ENCODE measurements at regions not wholly inside any gene's neighbourhood (a gene's known extent, or its start where the extent isn't known, plus 50 kb on each side); places are given as distances from the start of the nearest gene placed in this dataset.

GRCh38 chrX:1748408-1748807, 133.5 kb downstream of the ASMT start:
- no peak overlapping the region for H3K9ac ChIP-seq (ENCODE audit: insufficient read depth, low read depth, low read length)
- H3K27ac ChIP-seq (ENCODE audit: extremely low read length, insufficient read depth, low read length): no peak overlapping the region
- no peak overlapping the region for H2AFZ ChIP-seq (ENCODE audit: low read length)
- in situ Hi-C loops (cut with HindIII; ENCODE audit: extremely low pct_ligation_motif_present, low pct_unique_long_range_greater_than_20kb) (no loop called here), intact Hi-C loops (cut with micrococcal nuclease; ENCODE audit: unreplicated experiment) (no loop called here)
- TF ChIP-seq ZNF12 (CRISPR knock-in tag; IDR thresholded peaks at IDR 0.05) (peak; percentile 92), HCFC1 (IDR thresholded peaks at IDR 0.05; ENCODE audit: low read depth, low read length) (no peak)
- ATAC-seq (no peak), DNase-seq (ENCODE audit: low spot score) (no peak), FAIRE-seq (no peak)
- no peak overlapping the region for H3K4me3 ChIP-seq (replicated peaks in 1 of 3; ENCODE audit: insufficient read depth in 1 of 3, low read depth in 2 of 3, low read length in 3 of 3)
- POLR2A ChIA-PET: no interaction called here
- CTCF ChIA-PET (ENCODE audit: low intra/inter-chr PET ratio, low total read pairs): no interaction called here
- H3K4me1 ChIP-seq (ENCODE audit: insufficient read depth, low read length): no peaks in the 10 kb centered on the region
- no peaks in the 10 kb centered on the region for H3K36me3 ChIP-seq (replicated peaks in 1 of 2; ENCODE audit: control insufficient read depth in 1 of 2, insufficient read depth in 2 of 2, low read length in 2 of 2)
- no peaks in the 10 kb centered on the region for H3K79me2 ChIP-seq (ENCODE audit: insufficient read depth, low read length)
- H3K9me3 ChIP-seq (ENCODE audit: low read length): no peaks in the 10 kb centered on the region
- no peaks in the 10 kb centered on the region for H4K20me1 ChIP-seq (ENCODE audit: insufficient read depth, low read length)
- WGBS (ENCODE audit: low lambda C conversion rate): 7% methylated on average over 3 of the region's 3 CpGs
- H3K27me3 ChIP-seq (ENCODE audit: control insufficient read depth in 1 of 2, insufficient read depth in 2 of 2, low read length in 2 of 2): peaks cover 0 to 20% of the 10 kb centered on the region in 2 experiments; a peak in 2 of 5 replicates
- no TSS peak for BruUV-seq (replicated peaks)
- no peak overlapping the region for H3K4me2 ChIP-seq (ENCODE audit: low read depth, low read length)

GRCh38 chrX:1749499-1749898, 134.6 kb downstream of the ASMT start:
- ChIA-PET POLR2A (no interaction called here), CTCF (ENCODE audit: low intra/inter-chr PET ratio, low total read pairs) (no interaction called here)
- Histone ChIP-seq H3K9ac (ENCODE audit: insufficient read depth, low read depth, low read length) (no peak overlapping the region), H4K20me1 (ENCODE audit: insufficient read depth, low read length) (no peaks in the 10 kb centered on the region), H3K4me2 (ENCODE audit: low read depth, low read length) (no peak overlapping the region), H3K27me3 (ENCODE audit: control insufficient read depth in 1 of 2, insufficient read depth in 2 of 2, low read length in 2 of 2) (peaks cover 0 to 24% of the 10 kb centered on the region in 2 experiments; a peak in 3 of 5 replicates), H3K36me3 (replicated peaks in 1 of 2; ENCODE audit: control insufficient read depth in 1 of 2, insufficient read depth in 2 of 2, low read length in 2 of 2) (no peaks in the 10 kb centered on the region), H3K27ac (ENCODE audit: extremely low read length, insufficient read depth, low read length) (no peak overlapping the region), H3K4me3 (replicated peaks in 1 of 3; ENCODE audit: insufficient read depth in 1 of 3, low read depth in 2 of 3, low read length in 3 of 3) (no peak overlapping the region), H2AFZ (ENCODE audit: low read length) (no peak overlapping the region), H3K79me2 (ENCODE audit: insufficient read depth, low read length) (no peaks in the 10 kb centered on the region), H3K9me3 (ENCODE audit: low read length) (no peaks in the 10 kb centered on the region), H3K4me1 (ENCODE audit: insufficient read depth, low read length) (no peaks in the 10 kb centered on the region)
- no TSS peak for BruUV-seq (replicated peaks)
- DNase-seq (ENCODE audit: low spot score): no peak
- intact Hi-C loops (cut with micrococcal nuclease; ENCODE audit: unreplicated experiment) (no loop called here), in situ Hi-C loops (cut with HindIII; ENCODE audit: extremely low pct_ligation_motif_present, low pct_unique_long_range_greater_than_20kb) (no loop called here)
- WGBS (ENCODE audit: low lambda C conversion rate): 43% methylated on average over 7 of the region's 7 CpGs
- FAIRE-seq: no peak
- ATAC-seq: no peak
- TF ChIP-seq STAG1 (CRISPR knock-in tag; IDR thresholded peaks at IDR 0.05): peak; percentile 17; the same call in 1 of the 2 replicates
- no peak for TF ChIP-seq HNF1A (IDR thresholded peaks at IDR 0.05; ENCODE audit: low read depth)
- no peak for TF ChIP-seq HNF1A (CRISPR knock-in tag; IDR thresholded peaks at IDR 0.05; ENCODE audit: borderline replicate concordance)
- TF ChIP-seq ZEB1 (IDR thresholded peaks at IDR 0.05; ENCODE audit: insufficient replicate concordance, low read depth): no peak
- TF ChIP-seq ATF3 (CRISPR knock-in tag; IDR thresholded peaks at IDR 0.05): no peak
- no peak for TF ChIP-seq TCF7L2 (IDR thresholded peaks at IDR 0.05; ENCODE audit: low read depth, low read length)
- peak; percentile 32; the same call in 1 of the 2 replicates for TF ChIP-seq CTCF (CRISPR knock-in tag; IDR thresholded peaks at IDR 0.05)
- TF ChIP-seq ZNF430 (CRISPR knock-in tag; IDR thresholded peaks at IDR 0.05): no peak

Measured in HepG2 (cell line).